Lower leg skin (tissue), 3 donors: ENCODE measurements at regions not wholly inside any gene's neighbourhood (a gene's known extent, or its start where the extent isn't known, plus 50 kb on each side); places are given as distances from the start of the nearest gene placed in this dataset.

Experiments
- POLR2A ChIP-seq, 2 donors: fragments of 450-650 bp; IDR thresholded peaks; one replicate each; pipeline ENCODE4 v1.6.1; 2016 to 2017; ENCODE audit warnings: antibody characterized with exemption in 2 of 2, mild to moderate bottlenecking in 1 of 2, moderate library complexity in 1 of 2
- TF ChIP-seq, protein P1 (sequence below), 3 donors: fragments of 450-650 bp; IDR thresholded peaks; one replicate each; pipeline ENCODE4 v1.5.1; 2016; ENCODE audit warnings: antibody characterized with exemption in 3 of 3, mild to moderate bottlenecking in 3 of 3, moderate library complexity in 2 of 3

GRCh38 chr2:30024281-30024680 lies 102.9 kb upstream of the ALK start:
- TF ChIP-seq, protein P1, sequence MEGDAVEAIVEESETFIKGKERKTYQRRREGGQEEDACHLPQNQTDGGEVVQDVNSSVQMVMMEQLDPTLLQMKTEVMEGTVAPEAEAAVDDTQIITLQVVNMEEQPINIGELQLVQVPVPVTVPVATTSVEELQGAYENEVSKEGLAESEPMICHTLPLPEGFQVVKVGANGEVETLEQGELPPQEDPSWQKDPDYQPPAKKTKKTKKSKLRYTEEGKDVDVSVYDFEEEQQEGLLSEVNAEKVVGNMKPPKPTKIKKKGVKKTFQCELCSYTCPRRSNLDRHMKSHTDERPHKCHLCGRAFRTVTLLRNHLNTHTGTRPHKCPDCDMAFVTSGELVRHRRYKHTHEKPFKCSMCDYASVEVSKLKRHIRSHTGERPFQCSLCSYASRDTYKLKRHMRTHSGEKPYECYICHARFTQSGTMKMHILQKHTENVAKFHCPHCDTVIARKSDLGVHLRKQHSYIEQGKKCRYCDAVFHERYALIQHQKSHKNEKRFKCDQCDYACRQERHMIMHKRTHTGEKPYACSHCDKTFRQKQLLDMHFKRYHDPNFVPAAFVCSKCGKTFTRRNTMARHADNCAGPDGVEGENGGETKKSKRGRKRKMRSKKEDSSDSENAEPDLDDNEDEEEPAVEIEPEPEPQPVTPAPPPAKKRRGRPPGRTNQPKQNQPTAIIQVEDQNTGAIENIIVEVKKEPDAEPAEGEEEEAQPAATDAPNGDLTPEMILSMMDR (IDR thresholded peaks at IDR 0.05) = no peak
- TF ChIP-seq POLR2A (IDR thresholded peaks at IDR 0.05) = no peak
